GM12878 (cell line): ENCODE measurements at regions not wholly inside any gene's neighbourhood (a gene's known extent, or its start where the extent isn't known, plus 50 kb on each side); places are given as distances from the start of the nearest gene placed in this dataset.

Experiments
- ATAC-seq: fragments of 200-7000 bp; cut with Tn5 transposase; 3 replicates; pipeline ENCODE4 v1.9.1; 2020; ENCODE audit warnings: mild to moderate bottlenecking, moderate library complexity
- BruUV-seq: library from RNA; stranded (reverse); fragments of 400-500 nt; replicated peaks from 2 replicates; lab custom pipeline; 2021; lab: Mats Ljungman, UMichigan
- CTCF ChIA-PET: fragments of 300-600 bp; sonication (Branson Sonifier 250); formaldehyde crosslinking; extraction: SDS; loops from one replicate; lab custom pipeline; 2021; ENCODE audit warnings: inconsistent platforms; lab: Yijun Ruan, JAX
- POLR2A ChIA-PET: fragments of 350-600 bp; formaldehyde crosslinking; extraction: SDS; loops from one replicate; lab custom pipeline; 2021; ENCODE audit warnings: inconsistent platforms; lab: Charles Lee
- RAD21 ChIA-PET: fragments of 300-600 bp; sonication (Branson Sonifier 250); formaldehyde crosslinking; loops from one replicate; lab custom pipeline; 2023; ENCODE audit warnings: antibody characterized with exemption; ENCODE audit not compliant: unreplicated experiment; lab: Charles Lee
- SMC1A ChIA-PET: fragments of 300-600 bp; sonication (Branson Sonifier 250); formaldehyde crosslinking; loops from one replicate; lab custom pipeline; 2023; ENCODE audit not compliant: unreplicated experiment, uncharacterized antibody; lab: Charles Lee
- DNase-seq: peaks from one replicate; pipeline ENCODE4 v3.0.0-alpha.2; 2011; ENCODE audit warnings: low read depth, low spot score
- FAIRE-seq: peaks from 3 replicates; lab custom pipeline; 2011; peaks lifted over from hg19 to GRCh38; lab: Jason Lieb, UNC
- H2AFZ ChIP-seq: 2 replicates; pipeline ENCODE4 v1.6.0; 2011; ENCODE audit warnings: low read depth, low read length, control low read depth; ENCODE audit not compliant: control insufficient read depth
- H3K27ac ChIP-seq: 2 replicates; pipeline ENCODE4 v1.5.1; 2011; ENCODE audit warnings: control low read depth; ENCODE audit not compliant: control insufficient read depth, insufficient read depth
- H3K27me3 ChIP-seq, 2 experiments: replicated peaks in 1 of 2; 2 replicates each; pipeline versions ENCODE4 v1.6.0 to v1.6.1; 2011; ENCODE audit warnings: low read length in 1 of 2; ENCODE audit not compliant: control insufficient read depth in 2 of 2, insufficient read depth in 2 of 2
- H3K36me3 ChIP-seq, 2 experiments: 2 replicates each; pipeline ENCODE4 v1.5.1; 2011; ENCODE audit warnings: low read length in 1 of 2; ENCODE audit not compliant: control insufficient read depth in 2 of 2, insufficient read depth in 2 of 2
- H3K4me1 ChIP-seq: 2 replicates; pipeline ENCODE4 v1.6.1; 2011; ENCODE audit warnings: mild to moderate bottlenecking, low read length, moderate library complexity, mixed read lengths; ENCODE audit not compliant: control insufficient read depth, insufficient read depth
- H3K4me2 ChIP-seq: 2 replicates; pipeline ENCODE4 v1.6.0; 2011; ENCODE audit warnings: control low read depth; ENCODE audit not compliant: control insufficient read depth, insufficient read depth
- H3K4me3 ChIP-seq: fragments of 200-600 bp; sonication (generic); 2 replicates; pipeline ENCODE4 v1.5.1; 2016
- H3K79me2 ChIP-seq: 2 replicates; pipeline ENCODE4 v1.6.0; 2011; ENCODE audit warnings: low read length; ENCODE audit not compliant: control insufficient read depth, insufficient read depth
- H3K9ac ChIP-seq: 2 replicates; pipeline ENCODE4 v1.8.0; 2011; ENCODE audit warnings: low read length, control low read depth, mixed read lengths; ENCODE audit not compliant: control insufficient read depth, insufficient read depth
- H3K9me3 ChIP-seq: replicated peaks from 3 replicates; pipeline ENCODE4 v1.5.1; 2011; ENCODE audit warnings: mild to moderate bottlenecking, low read length; ENCODE audit not compliant: control insufficient read depth, insufficient read depth
- H4K20me1 ChIP-seq: 2 replicates; pipeline ENCODE4 v1.6.0; 2011; ENCODE audit not compliant: control insufficient read depth, insufficient read depth
- BHLHE40 ChIP-seq, 2 experiments: fragments of 450-650 bp in 1 of 2; IDR thresholded peaks; 2 replicates each; pipeline ENCODE4 v1.6.1; 2011 to 2017; ENCODE audit warnings: low read depth in 2 of 2, borderline replicate concordance in 1 of 2, improper control_type of control experiment in 1 of 2, low read length in 1 of 2, mild to moderate bottlenecking in 1 of 2
- BRCA1 ChIP-seq: IDR thresholded peaks from 2 replicates; pipeline ENCODE4 v1.6.1; 2011; ENCODE audit warnings: low read depth, low read length, improper control_type of control experiment
- CEBPZ ChIP-seq: fragments of 150-350 bp; IDR thresholded peaks from 2 replicates; pipeline ENCODE4 v1.6.1; 2016; ENCODE audit warnings: low read depth, low read length
- HSF1 ChIP-seq: fragments of 150-350 bp; IDR thresholded peaks from 2 replicates; pipeline ENCODE4 v1.6.1; 2014; ENCODE audit warnings: mild to moderate bottlenecking, low read depth, low read length
- KLF5 ChIP-seq: fragments of 450-650 bp; IDR thresholded peaks from 2 replicates; pipeline ENCODE4 v1.6.1; 2014; ENCODE audit warnings: mild to moderate bottlenecking; ENCODE audit not compliant: partially characterized antibody
- MEF2A ChIP-seq: IDR thresholded peaks from 2 replicates; pipeline ENCODE4 v1.6.1; 2011; ENCODE audit warnings: low read depth, mild to moderate bottlenecking, low read length, moderate library complexity; ENCODE audit not compliant: insufficient read depth
- POLR2AphosphoS2 ChIP-seq: IDR thresholded peaks from 2 replicates; pipeline ENCODE4 v1.6.1; 2011; ENCODE audit warnings: low read depth, mild to moderate bottlenecking, low read length, improper control_type of control experiment, moderate library complexity
- RCOR1 ChIP-seq: conservative IDR thresholded peaks from 2 replicates; pipeline ENCODE4 v1.6.1; 2012; ENCODE audit warnings: low read depth, low read length, improper control_type of control experiment
- REST ChIP-seq: IDR thresholded peaks from 2 replicates; pipeline ENCODE4 v1.6.1; 2012; ENCODE audit warnings: mild to moderate bottlenecking, low read depth, low read length
- TCF3 ChIP-seq: IDR thresholded peaks from 2 replicates; pipeline ENCODE4 v1.6.1; 2012; ENCODE audit warnings: low read depth, mild to moderate bottlenecking, low read length, borderline replicate concordance; ENCODE audit not compliant: insufficient read depth
- WGBS: methylation state at CpG from one replicate; pipeline ENCODE4 v1.1.6; 2016; ENCODE audit warnings: low lambda C conversion rate; ENCODE audit not compliant: insufficient replicate concordance, insufficient coverage; ENCODE audit errors: missing lambda C conversion rate; 5-methylcytosine and 5-hydroxymethylcytosine counted together
- in situ Hi-C: fragments of 300-500 bp; cut with MboI; formaldehyde crosslinking; loops from 9 replicates; pipeline ENCODE4 v1.14.3; 2018; ENCODE audit warnings: mixed read lengths
- intact Hi-C: fragments of 100-400 bp; cut with micrococcal nuclease; formaldehyde crosslinking; loops from one replicate; pipeline ENCODE4 v1.14.2; 2022; ENCODE audit not compliant: unreplicated experiment

DNA sequence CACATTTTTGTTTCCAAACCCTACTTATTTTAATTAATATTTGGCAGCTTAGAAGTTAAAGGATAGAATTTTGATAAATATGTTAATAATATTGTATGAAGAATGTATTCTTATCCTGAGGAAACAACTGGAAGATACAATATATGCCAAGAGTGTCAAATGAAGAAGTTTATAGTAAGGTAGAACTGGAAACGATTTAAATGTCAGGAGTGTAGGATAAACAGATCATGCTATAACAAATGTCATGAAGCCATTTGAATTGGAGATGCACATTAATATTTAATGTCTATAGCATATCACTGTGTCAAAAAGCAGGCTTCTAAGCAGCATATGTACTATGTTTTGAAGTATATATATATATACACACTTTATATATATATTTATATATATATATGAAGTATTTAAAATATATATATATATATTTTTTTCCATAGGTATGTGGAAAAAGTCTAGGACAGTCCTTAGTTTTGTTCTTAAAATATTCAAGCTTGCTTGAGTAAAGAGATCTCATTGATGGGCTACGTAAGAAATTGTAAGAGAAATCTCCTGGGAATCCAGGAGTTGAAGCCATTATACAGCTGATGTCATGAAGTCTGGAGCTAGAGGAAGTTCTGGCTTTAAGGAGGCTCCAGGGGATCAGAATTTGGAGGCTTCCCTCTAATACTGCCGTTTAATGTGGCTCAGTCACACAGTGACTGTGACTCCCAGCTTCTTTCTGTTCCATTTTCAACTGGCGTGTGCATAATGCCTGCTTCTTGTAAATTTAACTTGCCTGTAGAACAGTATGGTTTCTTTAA lies 79.9 kb upstream of the MYCBP2 start (continued):
- no peak for TF ChIP-seq REST

DNA sequence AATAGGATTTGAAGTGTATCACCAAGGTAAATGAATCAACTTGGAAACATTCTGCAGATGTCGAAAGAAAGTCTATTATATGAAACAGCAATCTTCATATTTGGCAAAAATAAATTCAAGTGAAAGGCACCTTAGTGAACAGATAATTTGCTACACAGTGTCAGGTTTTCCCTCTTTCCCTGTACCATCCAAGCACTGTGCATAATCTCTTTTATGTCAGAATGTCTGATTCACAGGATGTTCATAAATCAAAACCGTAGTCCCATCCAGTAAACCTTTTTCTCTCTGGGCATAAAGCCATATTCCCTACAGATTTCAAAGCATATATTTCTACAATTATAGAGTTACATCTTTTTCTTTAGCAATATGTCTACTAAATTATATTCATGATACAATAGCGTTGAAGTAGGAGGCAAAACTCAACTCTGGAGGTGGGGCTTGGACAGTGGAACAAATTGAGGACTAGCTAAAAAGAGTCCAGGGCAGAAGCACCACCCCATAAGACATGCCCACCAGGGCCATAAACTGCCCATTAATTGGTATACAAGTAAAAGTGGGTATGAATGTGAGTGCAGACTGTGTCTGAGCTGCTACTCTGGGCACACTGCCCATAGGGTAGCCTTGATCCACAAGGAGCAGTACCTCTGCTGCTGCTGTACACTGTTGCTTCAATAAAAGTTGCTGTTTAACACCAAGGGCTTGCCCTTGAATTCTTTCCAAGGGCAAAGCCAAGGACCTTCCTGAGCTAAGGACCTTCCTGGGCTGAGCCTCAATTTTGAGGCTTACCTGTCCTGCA lies 72.1 kb upstream of the MYCBP2 start:
- Histone ChIP-seq H3K79me2 (no peaks in the 10 kb centered on the region), H3K27me3 (no peaks in the 10 kb centered on the region), H3K27ac (no peak overlapping the region), H3K4me1 (no peaks in the 10 kb centered on the region), H3K4me3 (no peak overlapping the region), H4K20me1 (no peaks in the 10 kb centered on the region), H3K4me2 (no peak overlapping the region), H2AFZ (no peak overlapping the region), H3K9me3 (no peaks in the 10 kb centered on the region), H3K9ac (no peak overlapping the region), H3K36me3 (no peaks in the 10 kb centered on the region)
- DNase-seq (no peak), ATAC-seq (no peak), FAIRE-seq (no peak)
- no peak for TF ChIP-seq HSF1
- no peak for TF ChIP-seq BRCA1
- no peak for TF ChIP-seq TCF3
- TF ChIP-seq MEF2A: no peak
- no peak for TF ChIP-seq KLF5
- TF ChIP-seq CEBPZ: no peak
- TF ChIP-seq RCOR1: no peak
- no peak for TF ChIP-seq BHLHE40 (IDR thresholded peaks at IDR 0.05; ENCODE audit: borderline replicate concordance in 1 of 2, low read depth in 2 of 2, low read length in 1 of 2)
- no peak for TF ChIP-seq POLR2AphosphoS2
- RAD21 ChIA-PET: no interaction called here
- POLR2A ChIA-PET: interaction anchor here (1.2 kb wide), 1 partner anchor 10 kb away, joined by 4 read pairs; no protein-coding TSS in a partner anchor
- 98% methylated on average over 3 of the region's 3 CpGs for WGBS
- BruUV-seq: no TSS peak
- CTCF ChIA-PET: interaction anchor here (1.2 to 1.3 kb wide), 2 partner anchors 11 to 28 kb away, joined by 4 read pairs; no protein-coding TSS in a partner anchor
- in situ Hi-C loops (no loop called here), intact Hi-C loops (no loop called here)
- SMC1A ChIA-PET: interaction anchor here (0.5 to 2.8 kb wide), 6 partner anchors 10 to 810 kb away, joined by 3 to 9 read pairs (median 4); no protein-coding TSS in a partner anchor
